GM23248 (cell line): ENCODE measurements at regions not wholly inside any gene's neighbourhood (a gene's known extent, or its start where the extent isn't known, plus 50 kb on each side); places are given as distances from the start of the nearest gene placed in this dataset.

Source experiments
- DNase-seq: peaks from one replicate; pipeline ENCODE4 v3.0.0-alpha.2; 2015
- H2AFZ ChIP-seq: fragments of 200-600 bp; sonication (generic); 2 replicates; pipeline ENCODE4 v1.6.1; 2016; ENCODE audit warnings: antibody characterized with exemption
- H3F3A ChIP-seq: fragments of 200-600 bp; sonication (generic); 2 replicates; pipeline ENCODE4 v1.6.1; 2016; ENCODE audit warnings: mild to moderate bottlenecking, antibody characterized with exemption, mixed run types; ENCODE audit not compliant: insufficient read depth
- H3K27ac ChIP-seq: fragments of 200-600 bp; sonication (generic); 2 replicates; pipeline ENCODE4 v1.5.1; 2016; ENCODE audit warnings: mild to moderate bottlenecking
- H3K27me3 ChIP-seq: fragments of 200-600 bp; sonication (generic); replicated peaks from 2 replicates; pipeline ENCODE4 v1.6.1; 2016; ENCODE audit warnings: mild to moderate bottlenecking; ENCODE audit not compliant: insufficient read depth
- H3K36me3 ChIP-seq: fragments of 200-600 bp; sonication (generic); 2 replicates; pipeline ENCODE4 v1.6.1; 2016; ENCODE audit warnings: low read depth, mild to moderate bottlenecking
- H3K4me1 ChIP-seq: fragments of 200-600 bp; sonication (generic); 2 replicates; pipeline ENCODE4 v1.6.1; 2016; ENCODE audit warnings: mild to moderate bottlenecking; ENCODE audit not compliant: insufficient read depth
- H3K4me2 ChIP-seq: fragments of 200-600 bp; sonication (generic); one replicate; pipeline ENCODE4 v1.6.1; 2016; ENCODE audit warnings: mild to moderate bottlenecking; ENCODE audit not compliant: unreplicated experiment
- H3K4me3 ChIP-seq: fragments of 200-600 bp; sonication (generic); 2 replicates; pipeline ENCODE4 v1.5.1; 2016; ENCODE audit warnings: mild to moderate bottlenecking
- H3K79me2 ChIP-seq: fragments of 200-600 bp; sonication (generic); 2 replicates; pipeline ENCODE4 v1.6.1; 2016; ENCODE audit warnings: mild to moderate bottlenecking; ENCODE audit not compliant: insufficient read depth
- H3K9ac ChIP-seq: fragments of 200-600 bp; sonication (generic); 2 replicates; pipeline ENCODE4 v1.6.1; 2016; ENCODE audit warnings: mild to moderate bottlenecking
- H3K9me2 ChIP-seq: fragments of 200-600 bp; sonication (generic); 2 replicates; pipeline ENCODE4 v1.6.1; 2016; ENCODE audit warnings: mixed run types, mild to moderate bottlenecking, moderate library complexity; ENCODE audit not compliant: insufficient read depth
- H3K9me3 ChIP-seq: fragments of 200-600 bp; sonication (generic); one replicate; pipeline ENCODE4 v1.6.1; 2017; ENCODE audit warnings: low read depth
- H4K20me1 ChIP-seq: fragments of 200-600 bp; sonication (generic); 2 replicates; pipeline ENCODE4 v1.6.0; 2016; ENCODE audit not compliant: insufficient read depth
- EZH2 ChIP-seq: fragments of 200-600 bp; sonication (generic); IDR thresholded peaks from 2 replicates; pipeline ENCODE4 v1.6.1; 2018; ENCODE audit warnings: antibody characterized with exemption, mild to moderate bottlenecking; ENCODE audit not compliant: insufficient read depth, poor library complexity, severe bottlenecking
- EZH2phosphoT487 ChIP-seq: fragments of 200-600 bp; sonication (generic); IDR thresholded peaks from 2 replicates; pipeline ENCODE4 v1.6.1; 2018; ENCODE audit warnings: antibody characterized with exemption, moderate library complexity, mild to moderate bottlenecking, low read depth; ENCODE audit not compliant: insufficient read depth
- WGBS, 2 experiments: methylation state at CpG; one replicate each; pipeline ENCODE4 v1.1.6; 2015 to 2017; ENCODE audit warnings: low lambda C conversion rate in 2 of 2, low coverage in 1 of 2; ENCODE audit errors: missing lambda C conversion rate in 2 of 2; 5-methylcytosine and 5-hydroxymethylcytosine counted together
- in situ Hi-C: fragments of 300-500 bp; cut with MboI; formaldehyde crosslinking; loops from 2 replicates; pipeline ENCODE4 v1.15.0; 2020

DNA sequence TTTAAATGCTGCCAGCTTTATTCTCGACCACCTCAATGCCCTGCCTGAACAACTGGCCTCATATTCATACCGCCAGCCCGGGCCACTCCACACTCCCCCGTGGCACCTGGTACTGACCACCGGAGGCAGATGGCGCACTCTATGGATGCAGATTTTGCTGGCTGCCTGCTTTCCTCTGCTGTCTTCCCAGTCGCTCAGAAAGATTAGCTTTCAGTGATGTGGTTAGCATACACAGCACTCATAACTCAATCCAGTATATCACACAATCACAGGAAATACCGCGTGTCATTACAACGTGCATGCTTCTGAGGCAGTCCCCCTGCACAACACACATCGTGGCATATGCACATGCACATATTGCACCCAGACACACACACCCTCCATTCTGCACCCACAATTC, 147.2 kb upstream of the BCOR start:
- Histone ChIP-seq H3K9ac (no peak overlapping the region), H3K36me3 (no peaks in the 10 kb centered on the region), H3K4me1 (no peaks in the 10 kb centered on the region), H2AFZ (no peak overlapping the region), H3K79me2 (no peaks in the 10 kb centered on the region), H4K20me1 (no peaks in the 10 kb centered on the region), H3K9me3 (no peaks in the 10 kb centered on the region), H3K4me2 (no peak overlapping the region), H3K27ac (no peak overlapping the region), H3K27me3 (no peaks in the 10 kb centered on the region), H3F3A (no peaks in the 10 kb centered on the region), H3K9me2 (no peaks in the 10 kb centered on the region), H3K4me3 (no peak overlapping the region)
- in situ Hi-C loops = no loop called here
- WGBS, 2 experiments = 75 to 78% methylated on average over 8 to 10 of the region's 11 CpGs
- no peak for TF ChIP-seq EZH2phosphoT487
- no peak for TF ChIP-seq EZH2
- no peak for DNase-seq

DNA sequence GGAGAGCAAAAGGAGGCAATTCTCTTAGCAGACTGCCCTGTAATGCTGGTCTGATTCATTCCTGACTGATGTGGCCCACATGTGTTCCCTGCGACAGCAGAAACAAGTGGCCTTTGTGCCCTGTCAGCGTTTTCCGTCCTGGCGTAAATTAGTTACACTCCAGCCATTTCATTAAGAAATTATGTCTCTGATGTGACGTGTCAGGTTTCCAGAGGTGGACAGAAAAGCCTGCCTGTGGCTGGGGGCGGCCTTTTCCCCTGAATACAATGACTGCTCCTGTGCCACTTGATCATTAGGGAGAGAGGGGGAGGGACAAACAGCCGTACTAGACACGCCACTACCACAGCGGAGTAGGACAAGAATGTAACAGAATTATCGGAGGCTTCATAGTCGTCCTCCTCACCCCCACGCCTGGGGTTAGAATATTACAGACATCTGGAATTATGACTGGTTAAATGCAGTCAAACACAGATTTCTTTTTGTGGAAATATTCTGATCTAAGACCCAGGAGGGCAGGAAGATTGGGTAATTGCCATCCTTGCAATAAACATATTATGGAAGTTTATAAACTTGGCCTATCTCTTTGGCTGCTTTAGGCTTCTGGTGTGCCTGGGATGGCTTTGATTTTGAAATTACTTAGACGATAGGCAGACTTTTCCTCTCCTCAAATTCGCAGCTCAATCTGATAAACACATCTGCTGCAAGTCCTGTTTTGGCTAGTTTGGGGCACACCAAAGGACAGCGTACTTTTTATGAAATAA, 146.2 kb upstream of the BCOR start:
- Histone ChIP-seq H3K79me2 (no peaks in the 10 kb centered on the region), H3K4me1 (no peaks in the 10 kb centered on the region), H3K9me3 (no peaks in the 10 kb centered on the region), H3K27me3 (no peaks in the 10 kb centered on the region), H3K4me3 (no peak overlapping the region), H3K9me2 (no peaks in the 10 kb centered on the region), H3K4me2 (no peak overlapping the region), H3F3A (no peaks in the 10 kb centered on the region), H2AFZ (no peak overlapping the region), H3K9ac (no peak overlapping the region), H3K27ac (no peak overlapping the region), H4K20me1 (no peaks in the 10 kb centered on the region), H3K36me3 (no peaks in the 10 kb centered on the region)
- 11 to 15% methylated on average over 12 to 15 of the region's 15 CpGs for WGBS, 2 experiments
- in situ Hi-C loops = no loop called here
- no peak for TF ChIP-seq EZH2
- no peak for TF ChIP-seq EZH2phosphoT487
- peak; percentile 9 for DNase-seq

DNA sequence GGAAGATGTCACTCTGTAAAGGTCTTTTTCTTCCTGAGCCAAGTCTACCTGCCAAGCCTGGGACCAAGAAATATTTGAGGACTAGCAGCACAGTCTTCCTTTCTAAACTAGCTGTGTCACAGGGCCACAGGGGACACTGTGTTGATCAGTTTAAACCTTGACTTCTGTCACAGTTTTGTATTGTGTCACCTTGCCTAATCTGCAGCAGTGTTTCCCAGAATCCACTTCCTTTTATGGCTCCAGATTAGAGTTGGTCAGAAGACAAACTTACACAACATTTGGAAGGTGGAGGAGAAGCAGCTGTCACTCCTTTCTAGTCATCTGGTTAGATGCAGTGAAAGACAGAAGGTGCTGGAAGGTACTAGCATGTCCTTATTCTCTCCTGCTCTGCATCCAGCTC, 143.1 kb upstream of the BCOR start:
- H3K9me2 ChIP-seq = no peaks in the 10 kb centered on the region
- H3K4me1 ChIP-seq = no peaks in the 10 kb centered on the region
- no peak overlapping the region for H3K4me2 ChIP-seq
- DNase-seq = no peak
- H3K4me3 ChIP-seq = no peak overlapping the region
- no peak overlapping the region for H2AFZ ChIP-seq
- H3K27ac ChIP-seq = no peak overlapping the region
- H3K79me2 ChIP-seq = no peaks in the 10 kb centered on the region
- H3K27me3 ChIP-seq = no peaks in the 10 kb centered on the region
- TF ChIP-seq EZH2 = no peak
- TF ChIP-seq EZH2phosphoT487 = no peak
- H3K36me3 ChIP-seq = no peaks in the 10 kb centered on the region
- H4K20me1 ChIP-seq = no peaks in the 10 kb centered on the region
- no peak overlapping the region for H3K9ac ChIP-seq
- H3K9me3 ChIP-seq = no peaks in the 10 kb centered on the region
- no peaks in the 10 kb centered on the region for H3F3A ChIP-seq
- in situ Hi-C loops = no loop called here

DNA sequence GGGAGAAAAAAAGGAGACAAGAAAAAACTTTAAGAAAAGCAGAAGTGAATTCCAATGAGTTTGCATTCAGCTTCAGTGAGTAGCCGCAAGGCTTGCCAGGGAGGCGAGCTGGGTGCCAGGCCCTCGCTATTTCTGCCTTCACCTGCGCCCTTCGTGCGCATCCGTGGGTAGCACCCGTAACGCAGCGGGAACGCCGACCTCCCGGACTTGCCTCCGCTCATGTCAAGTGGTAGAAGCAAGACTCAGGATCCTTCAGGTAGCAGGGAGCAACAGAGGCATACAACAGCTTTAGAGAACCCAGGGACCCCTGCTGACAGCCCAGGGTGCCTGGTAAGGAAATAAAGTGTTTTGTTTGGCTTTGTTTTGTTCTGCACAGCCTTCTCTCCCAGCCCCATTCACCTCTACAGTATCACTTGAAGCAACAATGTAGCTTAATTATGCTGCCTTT, 140.0 kb upstream of the BCOR start:
- no peak overlapping the region for H3K4me2 ChIP-seq
- DNase-seq = no peak
- no peak overlapping the region for H3K4me3 ChIP-seq
- no peak overlapping the region for H2AFZ ChIP-seq
- no peak for TF ChIP-seq EZH2
- no peak for TF ChIP-seq EZH2phosphoT487
- H3K79me2 ChIP-seq = no peaks in the 10 kb centered on the region
- H3K27me3 ChIP-seq = no peaks in the 10 kb centered on the region
- in situ Hi-C loops = no loop called here
- H3K27ac ChIP-seq = no peak overlapping the region
- H3F3A ChIP-seq = no peaks in the 10 kb centered on the region
- H3K9me2 ChIP-seq = no peaks in the 10 kb centered on the region
- WGBS, 2 experiments = 46 to 51% methylated on average over 14 of the region's 14 CpGs
- H3K4me1 ChIP-seq = no peaks in the 10 kb centered on the region
- no peak overlapping the region for H3K9ac ChIP-seq
- no peaks in the 10 kb centered on the region for H4K20me1 ChIP-seq
- no peaks in the 10 kb centered on the region for H3K9me3 ChIP-seq
- no peaks in the 10 kb centered on the region for H3K36me3 ChIP-seq
